CD4-positive, alpha-beta T cell treated with Interleukin-1 beta for 1 hour (primary cell): ENCODE measurements at regions not wholly inside any gene's neighbourhood (a gene's known extent, or its start where the extent isn't known, plus 50 kb on each side); places are given as distances from the start of the nearest gene placed in this dataset.

ENCODE experiments used
- DNase-seq, 2 donors: peaks; one replicate each; pipeline ENCODE4 v3.0.0-alpha.2; 2020 to 2022

- DNase-seq, result peak in 1 of 2 donors; percentile 5
These were observed 317.7 kb upstream of the THBS1 start for GRCh38 chr15:39262995-39263772.

GRCh38 chr15:39265261-39265660, 315.6 kb upstream of the THBS1 start:
- peak in 1 of 2 donors; percentile 6 for DNase-seq

- DNase-seq, result no peak
These were observed 314.0 kb upstream of the THBS1 start for GRCh38 chr15:39266890-39267289.

- no peak for DNase-seq
These were observed 313.2 kb upstream of the THBS1 start for GRCh38 chr15:39267685-39268084.

GRCh38 chr15:39269352-39269751, 311.5 kb upstream of the THBS1 start:
- no peak for DNase-seq

- DNase-seq, result no peak
These were observed 311.1 kb upstream of the THBS1 start for GRCh38 chr15:39269821-39270220.

GRCh38 chr15:39270221-39270855, 310.5 kb upstream of the THBS1 start:
- DNase-seq, result no peak

- DNase-seq, result no peak
These were observed 309.9 kb upstream of the THBS1 start for GRCh38 chr15:39270934-39271333.

- DNase-seq, result no peak
These were observed 308.0 kb upstream of the THBS1 start for GRCh38 chr15:39272901-39273300.

- no peak for DNase-seq
These were observed 307.0 kb upstream of the THBS1 start for GRCh38 chr15:39273717-39274411.

GRCh38 chr15:39275066-39275465, 305.8 kb upstream of the THBS1 start:
- no peak for DNase-seq

GRCh38 chr15:39279311-39279710, 301.6 kb upstream of the THBS1 start:
- DNase-seq, result no peak

GRCh38 chr15:39281094-39281493, 299.8 kb upstream of the THBS1 start:
- DNase-seq, result no peak

- DNase-seq, result no peak
These were observed 298.1 kb upstream of the THBS1 start for GRCh38 chr15:39282663-39283208.

- no peak for DNase-seq
These were observed 297.3 kb upstream of the THBS1 start for GRCh38 chr15:39283531-39283930.

- no peak for DNase-seq
These were observed 295.8 kb upstream of the THBS1 start for GRCh38 chr15:39285071-39285470.

- no peak for DNase-seq
These were observed 295.2 kb upstream of the THBS1 start for GRCh38 chr15:39285663-39286062.

GRCh38 chr15:39286706-39287105, 294.2 kb upstream of the THBS1 start:
- DNase-seq, result no peak

GRCh38 chr15:39287322-39288195, 293.3 kb upstream of the THBS1 start:
- no peak for DNase-seq

- DNase-seq, result no peak
These were observed 290.0 kb upstream of the THBS1 start for GRCh38 chr15:39290711-39291435.

- DNase-seq, result no peak
These were observed 289.2 kb upstream of the THBS1 start for GRCh38 chr15:39291690-39292089.

- DNase-seq, result no peak
These were observed 283.9 kb upstream of the THBS1 start for GRCh38 chr15:39296955-39297354.
